Stomach (tissue), 8 donors: ENCODE measurements at regions not wholly inside any gene's neighbourhood (a gene's known extent, or its start where the extent isn't known, plus 50 kb on each side); places are given as distances from the start of the nearest gene placed in this dataset.

Source experiments
- DNase-seq, 2 donors: peaks; one replicate each; pipeline versions ENCODE4 v3.0.0 to v3.0.0-alpha.2; 2013 to 2019
- H3K27ac ChIP-seq, 5 donors: fragments of 200-600 bp in 4 of 5; sonication (generic) in 4 of 5; one replicate each; pipeline ENCODE4 v1.5.1; 2013 to 2019; ENCODE audit warnings: mild to moderate bottlenecking in 1 of 5, moderate library complexity in 1 of 5
- H3K27me3 ChIP-seq, 3 donors: fragments of 200-600 bp; sonication (generic); one replicate each; pipeline ENCODE4 v1.5.1; 2017 to 2019; ENCODE audit warnings: mixed run types in 1 of 3
- H3K36me3 ChIP-seq, 4 donors: fragments of 200-600 bp; sonication (generic); 1 replicate in 3 of 4; 2 replicates in 1 of 4; pipeline ENCODE4 v1.5.1; 2016 to 2019
- H3K4me1 ChIP-seq, 4 donors: fragments of 200-600 bp; sonication (generic); one replicate each; pipeline ENCODE4 v1.5.1; 2016 to 2019
- H3K4me3 ChIP-seq, 4 donors: fragments of 200-600 bp; sonication (generic) in 3 of 4; one replicate each; pipeline ENCODE4 v1.5.1; 2016 to 2019; ENCODE audit warnings: mild to moderate bottlenecking in 1 of 4
- H3K9me3 ChIP-seq, 4 donors: fragments of 200-600 bp; sonication (generic); one replicate each; pipeline ENCODE4 v1.5.1; 2016 to 2019
- EP300 ChIP-seq: sonication (generic); formaldehyde crosslinking; IDR thresholded peaks from one replicate; pipeline ENCODE4 v1.6.1; 2017; ENCODE audit warnings: antibody characterized with exemption
- POLR2A ChIP-seq, 4 donors: fragments of 450-650 bp; IDR thresholded peaks; one replicate each; pipeline ENCODE4 v1.6.1; 2016; ENCODE audit warnings: antibody characterized with exemption in 4 of 4, control low read depth in 2 of 4, mild to moderate bottlenecking in 1 of 4, moderate library complexity in 1 of 4
- POLR2AphosphoS5 ChIP-seq, 3 donors: sonication (generic); formaldehyde crosslinking; IDR thresholded peaks; one replicate each; pipeline ENCODE4 v1.6.1; 2016; ENCODE audit warnings: antibody characterized with exemption in 3 of 3
- WGBS, 5 donors: extraction: QIAGEN DNeasy Blood & Tissue Kit in 3 of 5; methylation state at CpG; one replicate each; pipeline versions ENCODE4 v1.1.5 to v1.1.7; 2013 to 2018; 5-methylcytosine and 5-hydroxymethylcytosine counted together
- intact Hi-C: fragments of 100-400 bp; cut with DNase I; formaldehyde crosslinking; loops from one replicate; pipeline ENCODE4 v1.15.1; 2023; ENCODE audit warnings: low total_unique reads
- TF ChIP-seq, protein P1 (sequence below), 7 experiments: fragments of 450-650 bp in 4 of 7; fragments of 200-600 bp in 3 of 7; sonication (generic) in 3 of 7; IDR thresholded peaks; one replicate each; pipeline ENCODE4 v1.5.1; 2016 to 2019; ENCODE audit warnings: antibody characterized with exemption in 7 of 7, control low read depth in 2 of 7, mild to moderate bottlenecking in 1 of 7
- donor health status: healthy with polysubstance abuse.
- donor health status: Bipolar disorder and iron deficiency.
- donor health status: healthy.

DNA sequence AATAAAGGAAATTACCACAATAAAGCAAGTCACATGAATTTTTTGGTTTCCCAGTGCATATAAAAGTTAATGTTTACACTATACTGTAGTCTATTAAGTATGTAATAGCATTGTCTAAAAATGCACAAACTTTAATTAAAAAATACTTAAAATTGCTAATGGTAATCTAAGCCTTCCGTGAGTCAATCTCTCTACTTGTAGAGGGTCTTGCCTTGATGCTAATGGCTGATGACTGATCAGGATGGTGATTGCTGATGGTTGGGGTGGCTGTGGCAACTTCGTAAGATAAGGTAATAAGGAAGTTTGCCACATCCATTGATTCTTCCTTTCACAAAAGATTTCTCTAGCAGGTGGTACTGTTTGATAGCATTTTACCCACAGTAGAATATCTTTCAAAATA is 466.6 kb upstream of the PROX1 start:
- Histone ChIP-seq H3K36me3 (no peaks in the 10 kb centered on the region), H3K27ac (no peak overlapping the region), H3K27me3 (no peaks in the 10 kb centered on the region), H3K4me3 (no peak overlapping the region), H3K4me1 (no peaks in the 10 kb centered on the region), H3K9me3 (peaks cover 0 to 11% (median 5%) of the 10 kb centered on the region in 4 donors)
- intact Hi-C loops: no loop called here
- no peak for DNase-seq
- TF ChIP-seq, protein P1, sequence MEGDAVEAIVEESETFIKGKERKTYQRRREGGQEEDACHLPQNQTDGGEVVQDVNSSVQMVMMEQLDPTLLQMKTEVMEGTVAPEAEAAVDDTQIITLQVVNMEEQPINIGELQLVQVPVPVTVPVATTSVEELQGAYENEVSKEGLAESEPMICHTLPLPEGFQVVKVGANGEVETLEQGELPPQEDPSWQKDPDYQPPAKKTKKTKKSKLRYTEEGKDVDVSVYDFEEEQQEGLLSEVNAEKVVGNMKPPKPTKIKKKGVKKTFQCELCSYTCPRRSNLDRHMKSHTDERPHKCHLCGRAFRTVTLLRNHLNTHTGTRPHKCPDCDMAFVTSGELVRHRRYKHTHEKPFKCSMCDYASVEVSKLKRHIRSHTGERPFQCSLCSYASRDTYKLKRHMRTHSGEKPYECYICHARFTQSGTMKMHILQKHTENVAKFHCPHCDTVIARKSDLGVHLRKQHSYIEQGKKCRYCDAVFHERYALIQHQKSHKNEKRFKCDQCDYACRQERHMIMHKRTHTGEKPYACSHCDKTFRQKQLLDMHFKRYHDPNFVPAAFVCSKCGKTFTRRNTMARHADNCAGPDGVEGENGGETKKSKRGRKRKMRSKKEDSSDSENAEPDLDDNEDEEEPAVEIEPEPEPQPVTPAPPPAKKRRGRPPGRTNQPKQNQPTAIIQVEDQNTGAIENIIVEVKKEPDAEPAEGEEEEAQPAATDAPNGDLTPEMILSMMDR (IDR thresholded peaks at IDR 0.05): no peak
- no peak for TF ChIP-seq EP300
- TF ChIP-seq POLR2A (IDR thresholded peaks at IDR 0.05): no peak
- no peak for TF ChIP-seq POLR2AphosphoS5 (IDR thresholded peaks at IDR 0.05)
- 75 to 82% (median 81%) methylated on average over 2 of the region's 2 CpGs for WGBS, 5 donors

DNA sequence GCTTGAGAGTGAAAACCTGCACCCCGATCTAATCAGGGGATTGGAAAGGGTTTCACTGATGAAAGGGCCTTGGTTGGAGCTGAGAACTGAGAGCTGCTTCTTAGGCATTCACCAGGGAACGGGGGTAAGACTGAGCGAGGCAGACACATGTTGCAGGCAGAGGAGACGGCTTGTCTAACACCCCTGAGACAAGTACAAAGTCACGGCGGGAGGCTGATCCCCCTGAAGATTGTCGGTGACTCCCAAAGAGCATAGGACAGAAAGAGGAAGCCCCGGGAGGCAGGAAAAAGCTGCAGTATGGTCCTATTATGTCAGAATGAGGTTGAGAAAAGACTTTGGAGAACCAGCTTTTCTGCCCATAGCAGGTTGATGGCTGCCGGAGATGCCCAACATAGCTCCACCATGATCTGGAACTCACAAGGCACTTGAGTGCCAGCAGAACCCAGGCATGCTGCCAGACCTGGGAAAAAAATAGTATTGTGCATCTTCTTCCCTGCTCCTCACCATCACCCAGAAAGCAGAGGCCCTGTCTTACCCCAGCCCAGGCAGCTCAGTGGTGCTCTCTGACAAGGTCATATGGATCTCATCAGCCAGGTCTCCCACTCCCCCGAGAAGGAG is 463.9 kb upstream of the PROX1 start:
- no peaks in the 10 kb centered on the region for H3K36me3 ChIP-seq
- WGBS, 5 donors: 60 to 69% (median 67%) methylated on average over 10 of the region's 10 CpGs
- H3K9me3 ChIP-seq: peaks cover 0 to 11% (median 5%) of the 10 kb centered on the region in 4 donors
- H3K4me3 ChIP-seq: no peak overlapping the region
- H3K27me3 ChIP-seq: no peaks in the 10 kb centered on the region
- H3K27ac ChIP-seq: no peak overlapping the region
- TF ChIP-seq, protein P1 (IDR thresholded peaks at IDR 0.05): no peak
- intact Hi-C loops: no loop called here
- H3K4me1 ChIP-seq: no peaks in the 10 kb centered on the region
- no peak for DNase-seq

DNA sequence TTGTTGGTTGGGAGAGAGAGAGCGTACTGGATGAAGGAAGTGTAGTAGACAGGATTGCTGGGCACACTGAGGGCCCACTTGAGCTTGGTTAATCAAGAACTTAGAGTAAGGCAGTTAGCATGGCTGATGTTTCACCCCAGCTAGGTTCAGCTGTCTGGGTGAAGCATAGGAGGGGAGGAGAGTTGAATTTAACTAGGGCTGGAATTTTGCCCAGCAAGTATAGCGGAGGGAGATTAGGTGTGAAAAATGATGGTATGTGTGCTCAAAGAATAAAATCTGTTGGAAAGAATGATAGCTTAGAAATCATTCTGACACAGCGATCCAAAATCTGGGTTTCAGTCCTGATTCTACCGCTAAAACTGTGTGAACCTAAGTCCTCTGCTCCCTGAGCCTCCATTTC is 461.5 kb upstream of the PROX1 start:
- peaks cover 0 to 11% (median 5%) of the 10 kb centered on the region in 4 donors for H3K9me3 ChIP-seq
- no peaks in the 10 kb centered on the region for H3K4me1 ChIP-seq
- no peaks in the 10 kb centered on the region for H3K36me3 ChIP-seq
- no peaks in the 10 kb centered on the region for H3K27me3 ChIP-seq
- no peak overlapping the region for H3K27ac ChIP-seq
- no peak overlapping the region for H3K4me3 ChIP-seq
- DNase-seq: no peak
- TF ChIP-seq EP300: no peak
- TF ChIP-seq, protein P1 (IDR thresholded peaks at IDR 0.05): no peak
- no peak for TF ChIP-seq POLR2AphosphoS5 (IDR thresholded peaks at IDR 0.05)
- no peak for TF ChIP-seq POLR2A (IDR thresholded peaks at IDR 0.05)
- intact Hi-C loops: no loop called here
- 80 to 92% (median 87%) methylated on average over 4 of the region's 4 CpGs for WGBS, 5 donors

DNA sequence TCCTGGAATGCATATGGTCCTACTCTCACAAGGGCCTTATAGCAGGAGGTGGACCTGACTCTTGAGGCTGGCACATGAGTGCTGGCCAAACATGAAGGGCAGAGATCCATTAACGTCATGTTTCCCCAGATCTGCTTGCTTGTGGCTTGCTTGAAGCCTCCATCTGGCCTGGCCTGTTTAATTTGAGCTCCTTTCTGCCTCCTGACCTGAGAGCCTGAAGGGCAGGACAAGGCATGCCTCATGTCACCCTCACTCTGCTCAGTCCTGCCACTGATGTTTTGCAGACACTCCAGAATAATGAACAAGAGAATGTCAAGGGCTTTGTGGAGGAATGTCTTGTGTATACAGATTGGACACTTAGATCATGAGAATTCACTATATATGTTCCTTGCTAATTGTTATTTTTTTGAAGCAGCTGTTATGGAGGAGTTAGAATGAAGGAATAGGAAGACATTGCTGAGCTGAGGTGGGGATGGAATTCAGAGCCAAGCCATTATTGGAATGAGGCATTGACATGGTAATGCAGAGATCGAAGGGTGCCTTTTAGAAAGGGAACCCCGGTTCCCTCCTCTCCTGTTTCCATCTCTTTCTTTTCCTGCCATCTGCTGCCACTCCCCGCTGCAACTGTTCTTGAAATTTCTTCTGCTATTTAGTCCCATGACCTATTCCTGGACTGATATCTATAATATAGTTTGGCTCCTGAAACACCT is 457.0 kb upstream of the PROX1 start:
- intact Hi-C loops: no loop called here
- DNase-seq: no peak
- TF ChIP-seq POLR2AphosphoS5 (IDR thresholded peaks at IDR 0.05) (no peak), POLR2A (IDR thresholded peaks at IDR 0.05) (no peak), EP300 (no peak)
- TF ChIP-seq, protein P1 (IDR thresholded peaks at IDR 0.05): no peak
- Histone ChIP-seq H3K36me3 (no peaks in the 10 kb centered on the region), H3K4me1 (no peaks in the 10 kb centered on the region), H3K9me3 (peaks cover 0 to 4% (median 0%) of the 10 kb centered on the region in 4 donors), H3K27ac (no peak overlapping the region), H3K4me3 (no peak overlapping the region), H3K27me3 (no peaks in the 10 kb centered on the region)
- 66 to 85% (median 81%) methylated on average over 4 of the region's 4 CpGs for WGBS, 5 donors
